ENCODE measurements at regions not wholly inside any gene's neighbourhood (a gene's known extent, or its start where the extent isn't known, plus 50 kb on each side); places are given as distances from the start of the nearest gene placed in this dataset.

DNA sequence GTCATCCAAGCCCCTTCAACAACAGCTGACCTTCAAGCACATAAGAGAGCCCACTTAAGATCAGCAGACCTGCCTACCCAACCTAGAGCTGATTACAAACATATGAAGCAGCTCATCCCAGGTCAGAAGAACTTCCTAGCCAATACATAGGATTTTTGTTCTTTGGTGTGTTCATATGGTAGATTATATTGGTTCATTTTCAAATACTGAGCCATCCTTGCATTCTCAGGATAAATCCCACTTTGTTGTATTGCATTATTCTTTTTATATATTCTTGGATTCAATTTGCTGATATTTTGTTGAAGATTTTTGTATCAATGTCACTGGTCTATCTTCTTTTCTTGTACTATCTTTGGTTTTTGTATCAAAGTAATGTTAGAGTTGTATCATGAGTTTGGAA lies 107.3 kb upstream of the STT3B start:
- no peak for DNase-seq (ENCODE audit: low spot score)

DNA sequence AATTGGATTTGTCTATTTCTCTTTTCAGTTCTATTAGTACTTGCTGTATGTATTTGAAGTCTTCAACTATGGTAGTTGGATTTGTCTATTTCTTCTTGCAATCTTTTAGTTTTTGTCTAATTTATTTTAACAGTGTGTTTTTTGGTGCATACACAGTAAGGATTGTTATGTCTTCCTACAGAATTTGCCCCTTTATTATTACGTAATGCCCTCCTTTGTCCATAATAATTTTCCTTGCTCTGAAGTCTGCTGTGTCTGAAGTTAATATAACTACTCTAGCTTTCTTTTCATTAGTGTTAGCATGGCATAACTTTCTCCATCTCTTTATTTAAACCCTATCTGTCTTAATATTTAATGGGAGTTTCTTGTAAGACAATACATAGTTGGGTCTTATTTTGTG lies 105.1 kb upstream of the STT3B start:
- no peak for DNase-seq (ENCODE audit: low spot score)

DNA sequence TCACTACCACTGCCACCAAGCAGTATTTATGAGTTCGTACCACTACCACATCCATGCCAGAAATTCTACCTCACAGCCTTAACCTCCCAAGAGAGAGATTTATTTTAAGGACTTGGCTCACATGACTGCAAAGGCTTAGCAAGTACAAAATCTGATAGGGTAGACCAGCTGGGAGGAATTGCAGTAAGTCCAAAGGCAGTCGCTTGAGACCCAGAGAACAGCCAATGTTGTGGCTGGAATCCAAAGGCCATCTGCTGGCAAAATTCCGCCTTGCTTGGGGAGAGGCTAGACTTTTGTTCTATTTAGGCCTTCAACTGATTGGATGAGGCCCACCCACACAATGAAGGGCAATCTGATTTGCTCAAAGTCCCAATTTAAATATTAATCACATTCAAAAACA lies 101.4 kb upstream of the STT3B start:
- DNase-seq (ENCODE audit: low spot score): no peak

DNA sequence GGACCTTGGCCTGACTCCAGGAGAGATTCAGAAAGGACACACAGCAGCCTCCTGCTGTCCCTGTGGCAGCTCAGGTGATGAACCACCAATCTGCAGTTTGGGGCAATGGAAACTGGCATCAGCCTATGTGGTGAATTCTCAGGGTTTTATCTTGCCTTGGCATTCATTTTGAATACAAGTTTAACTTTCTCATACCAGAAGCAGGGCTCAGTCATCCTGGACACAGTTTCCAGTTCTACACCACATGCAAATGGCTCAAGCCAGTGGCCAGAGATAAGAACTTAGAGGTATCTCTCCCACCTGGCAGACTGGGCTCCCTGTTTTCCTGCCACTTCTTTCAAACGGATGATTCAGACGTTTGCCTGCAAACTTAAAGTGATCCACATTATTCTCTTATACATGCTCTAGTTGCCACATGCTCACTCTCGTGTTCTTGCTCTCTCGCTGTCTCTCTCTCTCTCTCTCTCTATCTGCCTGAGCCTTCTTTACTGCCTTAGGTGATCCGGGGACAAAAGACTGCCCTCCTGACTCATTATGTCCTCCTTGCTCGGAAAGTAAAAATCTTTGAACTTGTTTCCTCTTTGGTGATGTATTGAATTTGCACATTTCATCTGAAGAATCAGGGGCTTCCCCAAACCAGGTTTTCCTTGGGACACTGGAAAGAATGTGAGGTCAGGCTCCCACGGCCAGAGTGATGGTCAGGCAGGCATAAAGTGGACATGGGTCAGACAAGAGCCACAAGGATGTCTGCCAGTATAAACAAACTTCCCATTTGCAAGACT lies 99.6 kb upstream of the STT3B start:
- no peak for DNase-seq (ENCODE audit: low spot score)

DNA sequence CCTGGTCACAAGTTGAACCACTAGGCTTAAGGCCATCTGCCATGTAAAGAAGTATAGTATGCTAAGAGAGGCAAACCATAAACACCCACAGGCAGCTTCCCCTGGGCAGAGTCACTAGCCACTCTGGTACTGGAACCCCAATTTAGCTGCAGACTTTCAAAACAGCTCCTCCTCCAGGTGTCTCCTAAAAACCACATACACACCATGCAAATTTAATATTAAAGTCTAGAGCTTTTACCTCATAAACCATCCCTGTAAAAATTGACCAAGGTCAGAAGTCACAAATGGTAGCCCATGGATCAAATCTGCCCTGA lies 99.1 kb upstream of the STT3B start:
- no peak for DNase-seq (ENCODE audit: low spot score)

DNA sequence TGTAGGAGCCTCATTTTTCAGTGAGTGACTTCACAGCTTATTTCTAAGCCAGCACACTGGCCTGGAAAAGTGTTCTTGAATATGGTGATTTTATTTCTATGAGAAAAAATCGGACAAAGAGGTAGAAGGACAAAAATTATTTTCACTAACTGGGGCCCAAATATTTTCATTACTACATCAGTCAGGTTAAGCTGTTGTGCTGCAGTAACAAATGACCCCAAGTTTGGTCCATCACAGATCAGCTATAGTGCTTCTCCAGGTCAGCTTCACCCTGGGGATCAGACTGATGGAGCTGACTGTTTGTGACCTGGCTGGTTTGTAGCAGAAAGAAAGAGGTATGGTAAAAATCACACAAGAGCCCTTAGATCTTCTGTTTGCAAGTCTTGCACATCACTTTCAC lies 97.9 kb upstream of the STT3B start:
- no peak for DNase-seq (ENCODE audit: low spot score)

DNA sequence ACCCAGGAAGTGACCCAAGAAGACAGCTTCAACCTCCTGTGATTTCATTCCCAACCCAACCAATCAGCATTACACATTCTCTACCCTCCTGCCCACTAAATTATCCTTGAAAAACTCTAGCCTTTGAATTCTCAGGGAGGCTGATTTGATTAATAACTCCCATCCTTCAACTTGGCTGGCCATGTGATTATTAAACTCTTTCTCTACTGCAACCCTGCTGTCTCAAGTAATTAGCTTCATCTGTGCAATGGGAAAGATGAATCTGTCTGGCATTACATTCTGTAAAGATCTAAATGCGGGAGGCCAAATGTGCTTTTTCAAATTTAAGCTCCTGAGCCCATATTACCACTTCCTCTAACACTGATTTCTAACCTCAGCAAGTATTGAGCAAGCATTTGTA lies 95.9 kb upstream of the STT3B start:
- no peak for DNase-seq (ENCODE audit: low spot score)

DNA sequence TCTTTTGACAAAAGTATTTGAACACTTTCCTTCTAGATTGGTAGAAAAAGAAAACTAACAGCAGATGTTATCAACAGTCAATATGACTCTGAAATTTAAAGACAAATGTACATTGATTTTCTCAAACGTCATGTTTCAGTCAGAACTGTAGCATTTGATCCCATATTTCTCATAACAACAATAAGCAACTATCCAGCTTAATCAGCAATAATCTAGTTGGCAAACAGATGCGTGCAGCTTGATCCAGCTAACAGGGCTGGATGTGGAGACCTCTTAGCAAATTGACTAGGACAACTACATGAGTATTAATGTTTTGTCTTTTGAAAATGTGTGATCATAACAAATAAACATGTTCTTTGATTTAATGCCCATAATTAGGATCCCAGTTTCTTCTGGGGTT lies 94.0 kb upstream of the STT3B start:
- no peak for DNase-seq (ENCODE audit: low spot score)

DNA sequence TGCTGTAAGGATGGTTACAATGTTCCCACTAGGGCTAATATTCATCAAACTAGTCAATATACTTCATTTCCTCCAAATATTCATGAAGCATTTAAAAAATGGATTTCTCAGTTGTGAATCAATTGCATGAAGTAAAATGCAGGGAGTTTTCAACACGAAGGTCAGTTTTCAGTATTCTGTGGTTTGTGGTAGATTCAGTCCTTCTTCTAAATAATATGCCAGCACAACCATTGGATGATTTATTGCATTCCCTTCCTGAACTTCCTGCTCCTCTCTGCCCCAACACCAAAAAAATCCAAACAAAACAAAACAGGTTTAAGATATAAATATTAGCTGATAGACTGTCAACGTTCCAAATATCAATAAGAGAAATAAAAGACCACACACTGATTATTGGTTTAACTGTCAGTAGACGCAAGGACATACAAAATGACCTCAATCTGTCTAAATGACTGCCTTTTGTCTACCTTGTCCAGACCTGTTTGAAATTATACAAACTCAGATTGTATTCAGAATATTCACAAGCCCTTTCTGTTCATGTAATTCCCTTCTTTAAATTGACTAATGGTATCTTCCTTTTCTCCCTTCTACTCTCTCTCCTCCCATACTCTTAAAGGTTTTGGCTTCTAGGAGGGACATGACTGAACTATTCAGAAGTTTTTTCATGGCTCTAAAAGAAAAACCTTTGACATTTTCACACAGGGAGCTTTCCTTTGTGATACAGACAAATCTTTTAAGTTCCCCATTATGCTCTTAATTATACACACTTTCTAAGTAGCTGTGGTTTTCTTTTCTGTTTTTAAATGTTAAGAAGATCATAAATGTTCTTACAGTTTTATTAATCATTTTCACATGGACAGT lies 92.6 kb upstream of the STT3B start:
- no peak for DNase-seq (ENCODE audit: low spot score)

DNA sequence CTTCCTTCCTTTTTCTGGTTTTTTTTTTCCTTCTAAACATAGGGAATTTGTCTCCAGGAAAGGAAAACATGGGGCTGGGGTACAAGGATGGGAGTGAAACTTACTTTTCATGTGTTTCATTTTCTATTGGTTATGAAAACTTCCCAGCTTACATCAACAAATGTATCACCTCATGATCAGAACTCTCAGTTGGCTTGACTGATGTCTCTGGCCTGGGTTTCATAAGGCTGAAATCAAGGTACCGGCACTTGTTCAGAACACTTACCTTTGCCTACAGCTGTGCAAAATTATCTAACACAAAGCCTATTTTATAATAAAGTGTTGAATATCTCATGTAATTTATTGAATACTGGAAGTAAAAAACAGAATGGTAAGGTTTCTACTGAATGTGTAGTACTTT lies 91.8 kb upstream of the STT3B start:
- DNase-seq (ENCODE audit: low spot score): no peak

DNA sequence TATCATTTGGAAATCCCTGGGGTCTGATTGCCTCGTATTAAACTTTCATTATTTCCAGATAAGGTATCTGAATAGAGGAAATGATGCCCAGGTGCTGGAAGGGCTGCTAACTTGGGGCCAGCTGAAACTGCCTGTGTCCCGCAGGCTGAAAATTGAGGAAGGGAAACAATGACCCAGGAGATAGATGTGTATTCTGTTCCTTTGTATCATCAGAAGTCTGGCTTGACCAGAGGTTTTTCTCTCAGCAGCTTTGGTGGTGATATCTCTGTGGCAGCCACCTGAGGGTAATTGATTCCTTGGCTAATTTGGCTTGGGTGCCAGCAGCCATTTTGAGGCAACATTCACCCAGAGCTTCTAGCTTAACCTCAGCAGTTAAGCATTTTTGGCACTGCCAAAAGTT lies 90.0 kb upstream of the STT3B start:
- no peak for DNase-seq (ENCODE audit: low spot score)

DNA sequence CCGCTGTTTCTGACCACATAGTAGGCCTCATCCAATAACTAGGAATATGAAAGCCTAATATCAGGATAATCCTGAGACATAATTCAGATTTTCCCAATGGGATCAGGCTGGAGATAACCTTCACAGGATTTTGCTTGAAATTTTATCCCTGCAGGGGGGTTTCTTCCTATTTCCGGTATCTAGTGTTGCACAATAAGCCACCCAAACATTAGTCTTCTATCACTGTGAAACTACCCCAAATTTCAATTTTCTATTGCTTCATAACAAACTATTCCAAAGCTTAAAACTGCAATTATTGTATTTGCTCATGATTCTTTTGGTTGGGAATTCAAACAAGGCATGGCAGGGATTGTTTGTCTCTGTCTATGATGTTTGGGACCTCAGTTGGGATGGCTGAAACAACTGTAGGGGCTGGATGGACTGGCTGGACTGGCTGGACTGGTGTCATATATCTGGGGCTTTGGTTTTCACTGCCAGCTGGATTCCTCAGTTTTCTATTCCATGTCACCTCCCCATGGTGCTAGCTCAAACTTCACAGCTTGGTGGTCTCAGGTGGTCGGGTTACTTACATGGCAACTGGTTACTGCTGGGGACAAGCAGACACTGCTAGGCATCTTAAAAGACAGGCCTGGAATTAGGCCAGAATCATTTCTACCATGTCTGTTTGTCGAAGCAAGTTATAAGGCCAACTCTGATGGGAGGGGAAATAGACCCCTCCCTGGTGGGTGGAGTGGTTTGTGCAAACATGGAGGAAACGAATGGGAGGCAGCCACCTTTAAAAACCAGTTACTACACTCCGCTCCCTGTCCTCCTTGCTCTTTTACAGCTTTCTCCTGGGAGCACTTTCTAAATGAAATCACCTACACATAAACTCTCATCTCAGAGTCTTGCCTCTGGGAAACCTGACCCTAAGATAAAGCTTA lies 88.2 kb upstream of the STT3B start:
- no peak for DNase-seq (ENCODE audit: low spot score)

DNA sequence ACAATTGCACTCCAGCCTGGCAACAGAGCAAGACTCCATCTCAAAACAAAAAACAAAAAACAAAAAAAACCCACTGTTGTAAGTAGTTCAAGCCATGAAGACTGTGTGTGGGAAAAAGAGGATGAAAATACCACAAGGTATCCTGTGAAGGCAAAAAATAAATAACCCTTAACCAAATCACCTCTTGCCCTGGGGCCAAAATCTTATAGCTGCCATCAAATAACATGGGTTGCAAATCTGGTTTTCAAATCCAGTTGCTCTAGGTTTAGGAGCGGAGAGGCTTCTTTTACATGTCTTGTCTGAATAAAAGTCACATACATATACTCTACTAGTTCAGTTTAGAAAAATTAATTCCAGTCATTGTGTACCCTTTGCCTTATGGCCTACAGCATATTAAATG lies 87.0 kb upstream of the STT3B start:
- no peak for DNase-seq (ENCODE audit: low spot score)

DNA sequence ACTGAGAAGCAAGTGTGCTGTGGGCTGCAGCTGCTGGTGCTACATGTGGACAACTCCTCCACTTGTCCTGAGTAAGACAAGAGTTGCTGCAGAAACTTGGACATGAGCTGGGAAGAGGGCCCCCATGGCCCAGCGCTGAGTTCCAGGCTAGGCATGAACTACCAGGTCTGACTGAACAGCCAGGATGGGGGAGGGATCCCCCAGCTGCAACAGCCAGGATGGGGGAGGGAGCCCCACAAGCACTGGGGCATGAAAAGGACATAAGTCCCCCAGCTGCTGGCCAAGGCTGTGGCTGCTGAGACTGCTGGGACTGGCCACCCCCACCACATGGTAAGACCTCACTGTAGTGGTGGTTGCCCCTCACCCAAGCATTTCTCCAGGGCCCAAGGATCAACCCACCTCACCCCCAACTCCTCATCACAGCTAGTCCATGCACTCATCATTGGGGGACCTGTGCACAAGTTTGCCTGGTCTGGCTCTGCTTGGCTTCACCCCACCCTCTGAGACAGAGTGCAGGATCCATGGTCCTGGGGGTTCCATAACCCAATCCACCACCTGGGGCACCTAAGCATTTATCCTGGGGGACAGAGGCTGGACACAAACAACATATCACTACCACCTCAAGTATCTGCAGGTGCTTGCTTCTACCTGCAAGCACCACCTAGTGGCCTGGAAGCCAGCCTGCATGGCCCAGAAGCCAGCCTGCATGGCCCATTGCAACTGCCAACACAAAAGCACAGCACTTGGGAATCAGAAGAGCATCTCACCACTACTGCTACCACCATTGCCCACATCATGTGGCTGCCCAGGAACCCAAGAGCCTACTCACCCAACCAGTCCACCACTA lies 84.5 kb upstream of the STT3B start:
- DNase-seq (ENCODE audit: low spot score): no peak

DNA sequence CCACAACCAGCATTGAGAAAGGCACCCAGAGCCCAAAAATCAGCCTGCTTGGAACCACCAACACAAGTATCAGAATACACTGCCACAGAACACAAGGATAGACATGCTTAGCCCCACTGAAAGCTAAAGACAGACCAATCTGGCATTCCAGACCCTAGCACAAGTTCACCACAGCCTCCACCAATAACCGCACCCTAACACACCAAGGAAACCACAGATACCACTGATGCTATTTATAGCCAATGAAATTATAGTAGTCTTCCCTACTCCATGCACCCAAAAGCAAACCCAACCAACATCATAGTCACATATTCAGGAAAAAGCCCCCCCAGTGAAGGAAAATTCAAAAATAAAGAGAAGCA lies 83.9 kb upstream of the STT3B start:
- no peak for DNase-seq (ENCODE audit: low spot score)

DNA sequence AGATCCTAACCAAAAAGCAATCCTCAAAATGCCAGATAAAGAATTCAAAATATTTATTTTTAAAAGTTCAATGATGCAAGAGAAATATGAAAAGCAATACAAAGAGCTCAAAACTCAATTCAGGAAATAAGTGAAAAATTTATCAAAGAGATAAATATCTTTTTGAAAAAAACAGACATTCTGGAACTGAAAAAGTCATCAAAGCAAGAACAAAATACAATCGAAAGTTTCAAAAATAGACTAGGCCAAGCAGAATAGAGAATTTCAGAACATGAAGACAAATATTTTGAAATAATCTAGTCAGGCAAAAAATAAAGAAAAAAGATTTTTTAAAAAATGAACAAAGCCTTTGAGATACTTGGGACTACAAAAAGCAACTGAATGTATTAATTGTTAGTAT lies 83.4 kb upstream of the STT3B start:
- no peak for DNase-seq (ENCODE audit: low spot score)

DNA sequence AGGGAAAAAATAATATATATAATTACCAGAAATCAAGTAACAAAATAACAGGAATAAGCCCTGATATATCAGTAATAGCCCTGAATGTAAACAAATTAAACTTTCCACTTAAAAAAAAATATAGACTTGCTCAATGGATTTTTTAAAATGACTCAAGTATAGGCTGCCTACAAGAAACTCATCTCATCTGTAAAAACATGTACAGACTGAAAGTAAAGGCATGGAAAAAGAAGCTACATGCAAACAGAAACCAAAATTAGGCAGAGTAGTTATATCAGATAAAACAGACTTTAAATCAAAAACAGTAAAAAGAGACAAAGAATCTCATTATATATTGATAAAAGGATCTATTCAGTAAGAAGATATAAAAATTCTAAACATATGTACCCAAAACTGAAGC lies 82.4 kb upstream of the STT3B start:
- no peak for DNase-seq (ENCODE audit: low spot score)

DNA sequence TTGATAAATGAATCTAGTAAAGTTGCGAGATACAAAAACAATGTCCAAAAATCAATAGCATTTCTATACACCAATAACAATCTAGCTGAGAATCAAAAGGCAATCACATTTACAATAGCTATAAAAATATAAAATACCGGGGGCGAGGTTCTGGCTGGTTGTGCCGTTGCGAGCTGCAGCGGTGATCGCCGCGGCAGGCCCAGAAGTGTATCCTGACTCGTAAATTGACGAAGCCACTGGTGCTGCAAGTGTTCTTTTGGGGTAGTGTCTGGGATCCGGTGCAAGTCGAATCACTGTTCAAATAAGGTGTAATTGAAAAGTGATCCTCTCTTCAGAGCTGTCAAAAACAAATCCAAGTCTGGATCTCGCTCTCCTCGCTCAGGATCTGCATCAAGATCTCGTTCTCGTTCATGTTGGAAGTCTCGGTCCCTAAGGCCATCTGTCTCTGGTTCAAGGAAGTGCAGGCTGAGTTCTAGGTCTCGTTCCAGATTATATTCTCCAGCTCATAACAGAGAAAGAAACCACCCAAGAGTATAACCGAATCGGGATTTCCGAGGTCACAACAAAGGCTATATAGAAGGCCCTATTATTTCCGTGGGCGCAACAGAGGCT lies 80.1 kb upstream of the STT3B start:
- DNase-seq (ENCODE audit: low spot score): no peak

DNA sequence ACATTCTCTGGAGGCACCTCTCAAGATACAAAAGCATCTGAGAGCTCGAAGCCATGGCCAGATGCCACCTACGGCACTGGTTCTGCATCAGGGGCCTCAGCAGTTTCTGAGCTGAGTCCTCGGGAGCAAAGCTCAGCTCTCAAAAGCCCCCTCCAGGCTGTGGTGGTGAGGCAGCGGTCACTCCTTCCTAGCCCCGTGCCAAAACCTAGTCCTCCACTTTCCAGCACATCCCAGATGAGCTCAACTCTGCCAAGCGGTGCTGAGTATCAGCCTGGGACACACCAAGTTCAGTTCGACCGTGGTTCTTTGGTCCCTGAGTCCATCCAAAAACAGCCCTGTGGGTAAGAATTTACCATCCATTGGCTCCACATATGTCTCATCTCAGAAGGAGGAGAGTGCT lies 79.3 kb upstream of the STT3B start:
- no peak for DNase-seq (ENCODE audit: low spot score)

DNA sequence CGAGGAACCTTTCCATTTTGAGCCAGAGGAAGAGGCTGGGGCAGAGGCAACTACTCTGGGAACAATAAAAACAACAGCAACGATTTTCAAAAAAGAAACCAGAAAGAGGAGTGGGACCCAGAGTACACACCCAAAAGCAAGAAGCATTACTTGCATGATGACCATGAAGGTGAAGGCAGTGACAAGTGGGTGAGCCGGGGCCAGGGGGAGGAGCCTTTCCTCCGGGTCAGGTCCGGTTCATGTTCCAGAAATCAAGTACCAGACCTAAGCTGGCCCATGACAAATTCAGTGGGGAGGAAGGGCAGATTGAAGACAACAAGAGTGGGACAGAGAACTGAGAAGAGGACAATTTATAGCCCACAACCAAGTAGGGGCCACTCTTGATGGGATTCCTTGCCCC lies 77.2 kb upstream of the STT3B start:
- no peak for DNase-seq (ENCODE audit: low spot score)

DNA sequence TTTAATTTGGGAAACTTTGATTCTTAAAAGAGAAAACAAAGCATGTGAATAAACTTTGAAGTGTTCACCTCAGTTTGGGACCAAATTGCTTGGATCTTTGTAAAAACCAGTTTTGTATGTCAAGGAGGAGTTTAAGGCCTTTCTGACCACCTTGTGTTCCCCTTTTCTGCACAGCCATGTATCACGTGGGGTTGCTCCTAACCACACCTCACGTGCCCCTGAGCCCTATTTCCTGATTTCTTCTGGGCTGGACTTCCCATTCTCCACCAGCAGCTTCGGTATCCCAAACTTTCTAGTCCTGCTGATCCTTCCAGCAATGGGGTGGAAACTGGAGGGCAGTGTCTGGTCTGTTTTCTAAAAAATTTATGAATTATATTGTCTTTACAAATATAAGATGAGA lies 76.4 kb upstream of the STT3B start:
- no peak for DNase-seq (ENCODE audit: low spot score)

Measured in left forelimb (tissue), 1 donor.